ENCODE measurements at regions not wholly inside any gene's neighbourhood (a gene's known extent, or its start where the extent isn't known, plus 50 kb on each side); places are given as distances from the start of the nearest gene placed in this dataset.

GRCh38 chr13:79972066-79972569 lies 368.8 kb downstream of the SPRY2 start:
- TF ChIP-seq SUZ12 (IDR thresholded peaks at IDR 0.05; ENCODE audit: extremely low read depth, insufficient read depth, insufficient read length) (no peak), YY1 (IDR thresholded peaks at IDR 0.05; ENCODE audit: insufficient read depth, insufficient read length) (no peak)
